ENCODE measurements at regions not wholly inside any gene's neighbourhood (a gene's known extent, or its start where the extent isn't known, plus 50 kb on each side); places are given as distances from the start of the nearest gene placed in this dataset.

GRCh38 chrX:30949554-30949953 lies 60.5 kb upstream of the TAB3 start:
- H3K4me1 ChIP-seq (ENCODE audit: control insufficient read depth in 1 of 2, insufficient read depth in 2 of 2, low read length in 2 of 2): no peaks in the 10 kb centered on the region
- no peaks in the 10 kb centered on the region for H3K9me3 ChIP-seq (ENCODE audit: control insufficient read depth in 1 of 2, low read length in 2 of 2)
- no peaks in the 10 kb centered on the region for H3K36me3 ChIP-seq (ENCODE audit: control insufficient read depth in 1 of 2, insufficient read depth in 2 of 2, low read length in 2 of 2)
- H3K27me3 ChIP-seq (ENCODE audit: low read depth, low read length): no peaks in the 10 kb centered on the region
- no peak overlapping the region for H3K27ac ChIP-seq (ENCODE audit: low read length)
- no peak overlapping the region for H3K4me3 ChIP-seq (ENCODE audit: low read depth in 1 of 2, low read length in 2 of 2)

DNA sequence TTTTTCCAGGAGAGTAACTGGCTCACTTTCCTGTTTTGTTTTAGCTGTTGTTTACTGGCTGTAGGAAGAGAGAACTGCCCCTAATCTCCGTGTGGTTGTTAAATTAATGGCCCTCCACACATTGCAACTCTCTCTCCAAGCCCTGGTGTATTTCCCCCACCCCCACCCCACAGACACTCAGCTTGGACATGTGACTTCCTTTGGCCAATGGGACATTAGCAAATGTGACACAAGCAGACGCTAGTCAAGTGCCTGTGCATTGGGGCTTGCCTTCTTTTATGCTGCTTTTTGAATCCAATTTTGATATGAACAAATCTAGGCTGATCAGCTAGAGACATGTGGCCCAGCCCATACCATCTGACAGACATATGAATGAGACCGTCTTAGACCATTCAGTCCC lies 59.6 kb upstream of the TAB3 start:
- H3K27ac ChIP-seq (ENCODE audit: low read length): no peak overlapping the region
- no peaks in the 10 kb centered on the region for H3K27me3 ChIP-seq (ENCODE audit: low read depth, low read length)
- H3K4me3 ChIP-seq (ENCODE audit: low read depth in 1 of 2, low read length in 2 of 2): no peak overlapping the region
- no peaks in the 10 kb centered on the region for H3K4me1 ChIP-seq (ENCODE audit: control insufficient read depth in 1 of 2, insufficient read depth in 2 of 2, low read length in 2 of 2)
- H3K9me3 ChIP-seq (ENCODE audit: control insufficient read depth in 1 of 2, low read length in 2 of 2): no peaks in the 10 kb centered on the region
- no peaks in the 10 kb centered on the region for H3K36me3 ChIP-seq (ENCODE audit: control insufficient read depth in 1 of 2, insufficient read depth in 2 of 2, low read length in 2 of 2)

DNA sequence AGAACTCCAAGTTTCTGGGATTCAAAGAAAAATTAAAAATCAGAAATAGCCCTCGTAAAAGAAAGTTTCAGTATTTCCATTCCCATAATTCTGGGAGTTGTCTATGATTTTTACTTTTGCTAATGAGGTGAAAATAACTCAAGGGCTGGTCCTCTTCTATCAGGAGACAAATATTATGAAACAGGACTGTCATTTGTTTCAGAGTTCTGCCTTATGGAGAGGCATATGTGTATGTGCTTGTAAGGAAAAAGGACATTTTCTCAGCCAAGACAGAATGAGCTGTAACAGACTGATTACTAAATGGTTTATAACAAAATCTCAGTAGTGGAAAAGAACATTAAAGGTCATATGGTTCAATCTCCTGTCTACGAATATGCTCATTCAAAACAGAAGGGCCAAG lies 59.0 kb upstream of the TAB3 start:
- Histone ChIP-seq H3K9me3 (ENCODE audit: control insufficient read depth in 1 of 2, low read length in 2 of 2) (no peaks in the 10 kb centered on the region), H3K27me3 (ENCODE audit: low read depth, low read length) (no peaks in the 10 kb centered on the region), H3K4me3 (ENCODE audit: low read depth in 1 of 2, low read length in 2 of 2) (no peak overlapping the region), H3K27ac (ENCODE audit: low read length) (no peak overlapping the region), H3K4me1 (ENCODE audit: control insufficient read depth in 1 of 2, insufficient read depth in 2 of 2, low read length in 2 of 2) (no peaks in the 10 kb centered on the region), H3K36me3 (ENCODE audit: control insufficient read depth in 1 of 2, insufficient read depth in 2 of 2, low read length in 2 of 2) (no peaks in the 10 kb centered on the region)

GRCh38 chrX:30943984-30944383 lies 54.9 kb upstream of the TAB3 start:
- Histone ChIP-seq H3K27ac (ENCODE audit: low read length) (no peak overlapping the region), H3K36me3 (ENCODE audit: control insufficient read depth in 1 of 2, insufficient read depth in 2 of 2, low read length in 2 of 2) (no peaks in the 10 kb centered on the region), H3K4me3 (ENCODE audit: low read depth in 1 of 2, low read length in 2 of 2) (no peak overlapping the region), H3K4me1 (ENCODE audit: control insufficient read depth in 1 of 2, insufficient read depth in 2 of 2, low read length in 2 of 2) (no peaks in the 10 kb centered on the region), H3K9me3 (ENCODE audit: control insufficient read depth in 1 of 2, low read length in 2 of 2) (no peaks in the 10 kb centered on the region), H3K27me3 (ENCODE audit: low read depth, low read length) (no peaks in the 10 kb centered on the region)

DNA sequence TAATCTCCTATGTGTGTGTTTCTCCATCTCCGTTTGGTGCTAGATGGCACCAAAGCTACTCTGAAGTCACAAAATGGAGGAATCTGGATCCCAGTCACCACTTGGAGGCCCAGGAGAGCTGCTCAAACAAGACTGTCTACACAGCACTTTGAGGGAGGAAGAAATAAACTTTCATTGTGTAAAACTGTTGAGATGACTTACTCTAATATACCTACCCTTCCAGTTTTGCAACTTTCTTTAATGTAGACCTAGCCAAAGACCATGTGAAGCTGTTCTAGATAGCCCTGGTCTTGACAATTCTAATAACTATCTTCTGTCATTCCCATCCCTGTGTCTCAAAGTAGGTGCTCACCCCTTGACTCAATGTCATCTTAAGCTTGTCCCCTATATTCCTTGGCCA lies 52.8 kb upstream of the TAB3 start:
- H3K9me3 ChIP-seq (ENCODE audit: control insufficient read depth in 1 of 2, low read length in 2 of 2): no peaks in the 10 kb centered on the region
- H3K27me3 ChIP-seq (ENCODE audit: low read depth, low read length): no peaks in the 10 kb centered on the region
- no peak overlapping the region for H3K4me3 ChIP-seq (ENCODE audit: low read depth in 1 of 2, low read length in 2 of 2)
- no peaks in the 10 kb centered on the region for H3K36me3 ChIP-seq (ENCODE audit: control insufficient read depth in 1 of 2, insufficient read depth in 2 of 2, low read length in 2 of 2)
- no peaks in the 10 kb centered on the region for H3K4me1 ChIP-seq (ENCODE audit: control insufficient read depth in 1 of 2, insufficient read depth in 2 of 2, low read length in 2 of 2)
- H3K27ac ChIP-seq (ENCODE audit: low read length): no peak overlapping the region

DNA sequence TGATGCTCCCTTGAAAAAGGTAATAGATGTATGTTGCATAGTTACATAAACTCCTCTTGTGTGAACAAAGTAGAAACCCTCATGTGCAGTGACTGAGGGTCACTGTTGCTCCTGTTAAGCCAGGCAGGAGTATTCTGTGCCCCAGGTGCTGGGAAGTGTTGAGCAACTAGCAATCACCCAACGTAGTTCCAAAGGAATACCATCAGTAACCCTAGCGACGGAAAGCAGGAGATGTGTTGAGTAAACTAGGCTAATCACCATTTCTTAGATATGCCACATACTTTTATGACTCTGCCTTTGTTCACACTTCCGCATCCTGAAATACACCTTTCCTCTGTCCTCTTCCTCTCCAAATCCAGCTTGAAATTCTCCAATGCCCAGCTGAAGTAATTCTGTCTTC lies 50.9 kb upstream of the TAB3 start:
- Histone ChIP-seq H3K4me3 (ENCODE audit: low read depth in 1 of 2, low read length in 2 of 2) (no peak overlapping the region), H3K27ac (ENCODE audit: low read length) (no peak overlapping the region), H3K9me3 (ENCODE audit: control insufficient read depth in 1 of 2, low read length in 2 of 2) (no peaks in the 10 kb centered on the region), H3K27me3 (ENCODE audit: low read depth, low read length) (no peaks in the 10 kb centered on the region), H3K36me3 (ENCODE audit: control insufficient read depth in 1 of 2, insufficient read depth in 2 of 2, low read length in 2 of 2) (no peaks in the 10 kb centered on the region), H3K4me1 (ENCODE audit: control insufficient read depth in 1 of 2, insufficient read depth in 2 of 2, low read length in 2 of 2) (no peaks in the 10 kb centered on the region)

Data from muscle layer of duodenum (tissue), 2 donors.